IPS DF 4.7 (cell line): ENCODE measurements at regions not wholly inside any gene's neighbourhood (a gene's known extent, or its start where the extent isn't known, plus 50 kb on each side); places are given as distances from the start of the nearest gene placed in this dataset.
A peak's percentile ranks its signal among the peaks of the same experiment; 100 is the strongest.
"Not testable (repeated sequence)": the region's sequence is repeated elsewhere in the genome, so short reads cannot be mapped to it uniquely, and the experiment has no call there.

Source experiments
- DNase-seq: peaks from one replicate; pipeline ENCODE4 v3.0.0-alpha.2; 2013; ENCODE audit warnings: low spot score; ENCODE audit errors: extremely low read depth

- not testable (repeated sequence) for DNase-seq
Measured at GRCh38 chr2:88996588-88996987, 305.1 kb downstream of the RPIA start.

GRCh38 chr2:88999365-88999764 is 307.9 kb downstream of the RPIA start:
- no peak for DNase-seq

GRCh38 chr2:89000235-89000634 is 308.8 kb downstream of the RPIA start:
- DNase-seq, result peak; percentile 3

- DNase-seq, result not testable (repeated sequence)
Measured at GRCh38 chr2:89004238-89004637, 312.8 kb downstream of the RPIA start.

- DNase-seq, result not testable (repeated sequence)
Measured at GRCh38 chr2:89020566-89020965, 329.1 kb downstream of the RPIA start.

GRCh38 chr2:89026296-89026695 is 334.8 kb downstream of the RPIA start:
- not testable (repeated sequence) for DNase-seq

- not testable (repeated sequence) for DNase-seq
Measured at GRCh38 chr2:89027115-89027514, 335.6 kb downstream of the RPIA start.

GRCh38 chr2:89027536-89027935 is 336.1 kb downstream of the RPIA start:
- DNase-seq, result not testable (repeated sequence)

GRCh38 chr2:89029257-89029656 is 337.8 kb downstream of the RPIA start:
- not testable (repeated sequence) for DNase-seq

- not testable (repeated sequence) for DNase-seq
Measured at GRCh38 chr2:89048138-89049066, 356.9 kb downstream of the RPIA start.

GRCh38 chr2:89058616-89059015 is 367.1 kb downstream of the RPIA start:
- DNase-seq, result not testable (repeated sequence)

GRCh38 chr2:89061174-89061573 is 369.7 kb downstream of the RPIA start:
- not testable (repeated sequence) for DNase-seq

GRCh38 chr2:89076771-89077170 is 385.3 kb downstream of the RPIA start:
- DNase-seq, result not testable (repeated sequence)

GRCh38 chr2:89092911-89093310 is 401.4 kb downstream of the RPIA start:
- not testable (repeated sequence) for DNase-seq

GRCh38 chr2:89095060-89095459 is 403.6 kb downstream of the RPIA start:
- DNase-seq, result not testable (repeated sequence)

- DNase-seq, result not testable (repeated sequence)
Measured at GRCh38 chr2:89102587-89102986, 411.1 kb downstream of the RPIA start.

- DNase-seq, result not testable (repeated sequence)
Measured at GRCh38 chr2:89106369-89107019, 415.0 kb downstream of the RPIA start.

GRCh38 chr2:89112434-89112833 is 421.0 kb downstream of the RPIA start:
- not testable (repeated sequence) for DNase-seq

GRCh38 chr2:89113286-89113685 is 421.8 kb downstream of the RPIA start:
- not testable (repeated sequence) for DNase-seq

GRCh38 chr2:89129440-89129839 is 438.0 kb downstream of the RPIA start:
- DNase-seq, result not testable (repeated sequence)

- not testable (repeated sequence) for DNase-seq
Measured at GRCh38 chr2:89130665-89131308, 439.3 kb downstream of the RPIA start.

GRCh38 chr2:89142959-89143358 is 451.5 kb downstream of the RPIA start:
- DNase-seq, result peak; percentile 3
